NOMO-1 treated with dmso at 0.1 percent for 144 hours (cell line): ENCODE measurements at regions not wholly inside any gene's neighbourhood (a gene's known extent, or its start where the extent isn't known, plus 50 kb on each side); places are given as distances from the start of the nearest gene placed in this dataset.

ENCODE experiments used
- DNase-seq: peaks from one replicate; lab custom pipeline; 2025; ENCODE audit not compliant: unreplicated experiment; lab: John Stamatoyannopoulos, UW

DNA sequence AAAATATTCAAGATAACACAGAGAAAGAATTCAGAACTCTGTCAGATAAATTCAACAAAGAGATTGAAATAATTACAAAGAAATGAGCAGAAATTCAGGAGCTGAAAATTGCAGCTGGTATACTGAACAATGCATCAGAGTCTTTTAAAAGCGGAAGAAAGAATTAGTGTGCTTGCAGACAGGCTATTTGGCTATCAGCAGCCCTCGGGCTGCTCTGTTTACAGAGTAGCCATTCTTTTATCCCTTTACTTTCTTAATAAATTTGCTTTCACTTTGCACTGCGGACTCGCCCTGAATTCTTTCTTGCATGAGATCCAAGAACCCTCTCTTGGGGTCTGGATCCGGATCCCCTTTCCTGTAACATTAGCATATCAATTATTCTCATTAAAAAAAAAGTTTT is 1040.0 kb downstream of the SORCS3 start:
- peak; percentile 55 for DNase-seq

DNA sequence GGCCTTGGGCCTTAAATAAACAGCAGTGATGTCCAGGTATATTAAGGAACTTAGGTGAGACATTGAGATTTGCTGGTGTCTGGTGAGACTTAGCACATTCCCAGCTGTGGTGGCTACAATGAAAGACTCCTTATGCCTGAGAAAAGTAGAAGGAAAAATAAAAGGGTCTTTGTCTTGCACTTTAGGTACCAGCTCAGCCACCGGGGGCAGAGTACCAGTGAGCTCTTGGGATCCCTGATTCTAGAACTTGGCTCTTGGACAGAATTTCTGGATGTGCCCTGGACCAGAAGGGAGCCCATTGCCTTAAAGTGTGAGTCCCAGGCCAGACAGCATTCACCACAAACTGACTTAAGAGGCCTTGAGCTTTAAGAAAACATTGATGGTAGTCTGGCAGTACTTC is 1038.7 kb downstream of the SORCS3 start:
- no peak for DNase-seq

DNA sequence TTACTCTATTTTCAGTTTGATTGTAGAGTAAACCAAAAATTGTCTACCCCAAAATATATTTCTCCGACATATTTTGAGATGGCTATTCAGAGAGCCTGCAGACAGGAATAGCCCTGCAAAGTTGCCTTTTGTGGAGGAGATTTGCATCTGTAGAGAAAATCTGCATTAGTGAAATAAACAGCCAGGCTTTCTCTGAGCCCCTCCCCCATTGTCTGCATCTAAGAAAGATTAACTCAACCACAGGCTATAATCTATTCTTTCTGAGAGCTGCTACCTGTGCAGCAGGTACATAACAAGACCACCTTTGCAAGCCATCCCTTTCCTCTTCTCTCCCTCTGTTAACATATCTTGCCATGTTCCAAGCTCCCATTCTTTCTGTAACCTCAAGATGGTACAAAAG is 1034.2 kb downstream of the SORCS3 start:
- no peak for DNase-seq

GRCh38 chr10:105674448-105674847 is 1033.4 kb downstream of the SORCS3 start:
- DNase-seq, result peak; percentile 71

GRCh38 chr10:105658696-105659095 is 1017.6 kb downstream of the SORCS3 start:
- DNase-seq, result no peak

DNA sequence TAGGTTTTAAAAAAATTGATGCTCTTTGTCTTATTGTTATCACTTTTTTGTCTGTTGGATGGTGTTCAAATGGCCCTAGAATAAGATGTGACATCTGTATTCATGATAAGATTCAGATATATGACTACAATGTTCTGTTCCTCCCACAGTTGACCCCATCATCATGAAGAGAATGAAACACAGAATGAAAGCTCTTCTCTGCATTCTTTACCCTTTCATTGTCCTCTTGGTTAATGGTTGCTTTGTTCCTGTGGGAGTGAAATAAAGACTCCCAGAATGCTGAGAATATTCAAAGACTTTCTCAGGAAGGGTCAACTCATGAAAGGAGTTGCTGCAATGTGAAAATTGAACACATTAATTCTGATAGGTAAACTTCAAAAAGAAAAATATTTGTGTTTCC is 1015.8 kb downstream of the SORCS3 start:
- DNase-seq, result no peak

- no peak for DNase-seq
These were observed 1009.2 kb downstream of the SORCS3 start for GRCh38 chr10:105650306-105650705.

GRCh38 chr10:105647354-105647753 is 1006.3 kb downstream of the SORCS3 start:
- no peak for DNase-seq

GRCh38 chr10:105644978-105645377 is 1003.9 kb downstream of the SORCS3 start:
- no peak for DNase-seq

DNA sequence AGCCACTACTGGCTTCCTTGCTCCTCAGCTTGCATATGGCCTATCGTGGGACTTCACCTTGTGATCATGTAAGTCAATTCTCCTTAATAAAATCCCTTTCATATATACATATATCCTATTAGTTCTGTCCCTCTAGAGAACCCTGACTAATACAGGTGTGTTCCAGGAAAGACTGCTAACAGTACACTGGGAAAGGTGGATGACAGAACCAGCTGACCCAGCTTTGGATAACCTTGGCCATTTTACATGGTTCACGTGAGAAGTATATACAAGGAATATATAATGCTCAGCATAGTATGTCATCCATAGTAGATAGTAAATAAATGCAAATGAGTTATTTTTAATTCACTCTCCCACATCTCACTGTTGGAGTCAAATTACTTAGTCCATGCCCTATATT is 1003.5 kb downstream of the SORCS3 start:
- no peak for DNase-seq

DNA sequence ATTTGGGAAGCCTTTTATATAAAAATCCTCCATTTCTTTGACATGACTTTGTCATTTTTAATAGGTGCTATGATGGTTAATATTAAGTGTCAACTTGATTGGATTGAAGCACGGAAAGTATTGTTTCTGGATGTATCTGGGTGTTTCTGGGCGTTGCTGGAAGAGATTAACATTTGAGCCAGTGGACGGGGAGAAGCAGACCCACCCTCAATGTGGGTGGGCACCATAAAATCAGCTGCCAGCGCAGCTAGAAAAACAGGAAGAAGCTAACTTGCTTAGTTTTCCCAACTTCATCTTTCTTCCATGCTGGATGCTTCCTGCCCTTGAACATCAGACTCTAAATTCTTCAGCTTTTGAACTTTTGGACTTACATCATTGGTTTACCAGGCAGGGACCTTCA is 1003.0 kb downstream of the SORCS3 start:
- DNase-seq, result no peak

GRCh38 chr10:105643660-105644059 is 1002.6 kb downstream of the SORCS3 start:
- no peak for DNase-seq

GRCh38 chr10:105634281-105634680 is 993.2 kb downstream of the SORCS3 start:
- DNase-seq, result no peak

GRCh38 chr10:105615715-105616365 is 974.8 kb downstream of the SORCS3 start:
- DNase-seq, result no peak

- no peak for DNase-seq
These were observed 970.2 kb downstream of the SORCS3 start for GRCh38 chr10:105611244-105611798.

GRCh38 chr10:105609451-105609850 is 968.4 kb downstream of the SORCS3 start:
- DNase-seq, result no peak

- DNase-seq, result no peak
These were observed 964.8 kb downstream of the SORCS3 start for GRCh38 chr10:105605918-105606317.

GRCh38 chr10:105605104-105605503 is 964.0 kb downstream of the SORCS3 start:
- no peak for DNase-seq

DNA sequence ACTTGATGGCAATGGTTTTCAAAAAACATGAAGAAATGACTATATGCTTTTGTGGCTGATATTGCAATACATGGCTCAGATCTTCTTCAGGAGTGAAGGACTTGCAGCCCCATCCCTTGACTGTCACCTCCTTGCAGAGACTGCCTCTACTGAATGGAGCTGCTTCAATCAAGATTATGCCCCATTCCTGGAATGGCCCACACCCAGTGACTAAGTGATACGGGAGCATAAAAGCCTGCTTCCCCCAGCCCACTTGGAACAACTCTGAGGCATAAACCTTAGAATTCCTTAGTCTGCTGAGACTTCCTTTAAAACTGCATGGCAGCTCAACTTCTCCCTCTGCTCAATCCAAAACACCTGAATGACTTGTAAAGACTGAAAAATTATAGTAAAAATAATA is 957.1 kb downstream of the SORCS3 start:
- no peak for DNase-seq

DNA sequence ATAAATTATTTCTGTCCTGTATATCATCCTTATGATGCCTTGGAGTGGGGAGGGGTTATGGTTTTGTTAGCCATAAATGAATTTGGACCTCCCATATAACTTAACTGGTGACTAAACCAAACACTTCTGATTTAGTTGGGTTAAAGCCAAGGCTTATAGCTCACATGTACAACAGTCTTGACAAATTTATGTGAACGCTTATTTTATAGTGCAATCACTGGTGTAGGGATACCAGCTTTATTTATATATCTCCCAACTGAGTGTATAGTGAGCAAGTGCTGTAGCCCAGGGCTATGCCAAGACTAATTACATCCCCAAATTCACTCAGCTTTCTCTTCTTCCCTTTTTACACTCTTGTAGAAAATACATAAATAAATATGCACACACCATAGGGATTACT is 956.2 kb downstream of the SORCS3 start:
- DNase-seq, result no peak

DNA sequence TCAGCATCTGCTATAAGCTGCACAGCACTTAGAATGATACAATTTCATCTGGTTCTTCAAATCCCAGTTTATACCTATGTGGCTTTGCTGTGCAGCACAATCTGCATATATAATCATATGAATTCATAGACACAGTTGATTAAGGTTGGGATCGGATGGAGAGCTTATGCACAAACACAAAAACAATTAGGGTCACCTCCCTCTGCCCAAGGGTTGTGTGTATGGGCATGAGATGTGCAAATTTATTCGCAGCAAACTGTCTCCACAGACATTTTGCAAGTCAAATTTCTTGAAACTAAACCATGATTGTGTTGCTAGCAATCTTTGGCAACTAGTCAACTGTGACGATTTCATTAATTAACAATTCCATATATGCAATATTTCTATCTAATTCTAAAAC is 955.7 kb downstream of the SORCS3 start:
- no peak for DNase-seq

DNA sequence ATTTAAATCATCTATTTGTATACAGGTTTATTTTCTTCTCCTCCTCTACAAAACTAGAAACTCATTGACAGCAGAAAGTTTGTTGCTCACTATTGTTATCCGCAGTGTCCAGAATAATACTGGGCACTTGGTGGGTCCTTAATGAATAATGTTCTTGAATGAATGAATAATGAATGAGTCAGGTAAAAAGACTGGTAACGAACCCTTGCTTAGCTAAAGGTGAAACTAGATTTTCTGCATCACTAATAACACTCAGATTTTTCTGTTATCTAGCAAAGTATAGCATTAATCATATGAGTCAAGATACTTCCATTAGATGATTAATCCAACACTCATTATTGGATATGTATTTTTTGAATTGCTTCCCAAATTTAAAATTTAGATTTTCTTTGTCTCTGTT is 953.2 kb downstream of the SORCS3 start:
- DNase-seq, result no peak

DNA sequence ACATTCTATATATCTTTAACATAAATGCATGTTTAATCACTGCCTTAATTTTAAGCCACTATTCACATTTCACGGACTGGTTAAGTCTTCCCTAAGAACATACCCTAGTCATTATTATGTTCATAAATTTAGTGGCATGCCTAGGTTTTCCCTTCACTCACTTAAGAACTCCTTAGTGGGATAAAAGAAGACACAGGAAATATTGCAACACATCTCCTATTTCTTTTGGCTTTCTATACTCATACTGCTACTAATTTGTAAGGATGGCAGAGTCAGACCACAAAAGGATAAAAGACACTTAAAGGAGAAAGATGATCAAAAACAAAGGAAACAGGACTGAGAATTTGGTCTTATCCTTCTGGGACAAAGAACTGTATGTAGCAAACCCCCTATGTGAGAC is 951.4 kb downstream of the SORCS3 start:
- DNase-seq, result no peak
